IMR-90 (cell line): ENCODE measurements at regions not wholly inside any gene's neighbourhood (a gene's known extent, or its start where the extent isn't known, plus 50 kb on each side); places are given as distances from the start of the nearest gene placed in this dataset.

Experiments
- ATAC-seq: fragments of 200-7000 bp; cut with Tn5 transposase; 2 replicates; pipeline ENCODE4 v1.9.1; 2020; ENCODE audit warnings: low read depth, mild to moderate bottlenecking, moderate library complexity
- BruUV-seq: library from RNA; stranded (reverse); fragments of 400-500 nt; replicated peaks from 2 replicates; lab custom pipeline; 2021; lab: Mats Ljungman, UMichigan
- CTCF ChIA-PET: fragments of 300-600 bp; formaldehyde crosslinking; extraction: SDS; loops from one replicate; lab custom pipeline; 2021; ENCODE audit warnings: antibody characterized with exemption; lab: Yijun Ruan, JAX
- POLR2A ChIA-PET: fragments of 300-600 bp; sonication (Branson Sonifier 250); formaldehyde crosslinking; loops from one replicate; lab custom pipeline; 2022; ENCODE audit warnings: antibody characterized with exemption; ENCODE audit not compliant: unreplicated experiment; lab: Charles Lee
- DNase-seq: peaks from one replicate; pipeline ENCODE4 v3.0.0; 2013
- H2AFZ ChIP-seq: replicated peaks from 2 replicates; pipeline ENCODE3; 2013; ENCODE audit warnings: low read length, mild to moderate bottlenecking; ENCODE audit not compliant: poor library complexity
- H2AK5ac ChIP-seq: 2 replicates; pipeline ENCODE4 v1.6.1; 2013; ENCODE audit warnings: low read depth, low read length, inconsistent platforms
- H2AK9ac ChIP-seq: replicated peaks from 2 replicates; pipeline ENCODE3; 2013; ENCODE audit warnings: mild to moderate bottlenecking, low read depth, low read length, moderate library complexity; ENCODE audit not compliant: poor library complexity
- H2BK120ac ChIP-seq: 2 replicates; pipeline ENCODE4 v1.6.1; 2013; ENCODE audit warnings: low read depth, low read length, inconsistent platforms
- H2BK15ac ChIP-seq: 3 replicates; pipeline ENCODE4 v1.6.1; 2013; ENCODE audit warnings: low read depth, low read length, inconsistent platforms
- H2BK20ac ChIP-seq: 2 replicates; pipeline ENCODE4 v1.6.1; 2013; ENCODE audit warnings: low read depth, mild to moderate bottlenecking, inconsistent platforms, low read length, moderate library complexity
- H2BK5ac ChIP-seq: 2 replicates; pipeline ENCODE4 v1.6.1; 2013; ENCODE audit warnings: mild to moderate bottlenecking, low read depth, low read length, inconsistent platforms; ENCODE audit not compliant: poor library complexity, severe bottlenecking
- H3K14ac ChIP-seq: replicated peaks from 2 replicates; pipeline ENCODE4 v1.6.1; 2013; ENCODE audit warnings: low read depth, low read length, inconsistent platforms
- H3K18ac ChIP-seq: 2 replicates; pipeline ENCODE4 v1.6.1; 2013; ENCODE audit warnings: low read depth, low read length, control low read depth
- H3K23ac ChIP-seq: 2 replicates; pipeline ENCODE4 v1.6.1; 2013; ENCODE audit warnings: low read depth, low read length, inconsistent platforms
- H3K27ac ChIP-seq: 2 replicates; pipeline ENCODE4 v1.5.1; 2013; ENCODE audit warnings: mild to moderate bottlenecking, control low read depth, low read length; ENCODE audit not compliant: insufficient read depth
- H3K27me3 ChIP-seq: 2 replicates; pipeline ENCODE4 v1.6.1; 2013; ENCODE audit warnings: low read length; ENCODE audit not compliant: control insufficient read depth, insufficient read depth
- H3K36me3 ChIP-seq: 2 replicates; pipeline ENCODE4 v1.6.1; 2013; ENCODE audit warnings: low read length, mixed read lengths; ENCODE audit not compliant: control insufficient read depth, insufficient read depth
- H3K4ac ChIP-seq: 2 replicates; pipeline ENCODE4 v1.6.1; 2013; ENCODE audit warnings: low read depth, low read length, inconsistent platforms
- H3K4me1 ChIP-seq: 2 replicates; pipeline ENCODE4 v1.6.1; 2013; ENCODE audit warnings: low read length, mixed read lengths; ENCODE audit not compliant: control insufficient read depth, insufficient read depth
- H3K4me2 ChIP-seq: 2 replicates; pipeline ENCODE4 v1.6.1; 2013; ENCODE audit warnings: low read depth, mild to moderate bottlenecking, control low read depth, low read length, moderate library complexity
- H3K4me3 ChIP-seq: 2 replicates; pipeline ENCODE4 v1.5.1; 2013; ENCODE audit warnings: low read depth, mild to moderate bottlenecking, control low read depth, low read length, moderate library complexity; ENCODE audit not compliant: insufficient read depth
- H3K56ac ChIP-seq: 2 replicates; pipeline ENCODE4 v1.6.1; 2013; ENCODE audit warnings: low read length, inconsistent platforms; ENCODE audit not compliant: insufficient read depth; ENCODE audit errors: extremely low read depth
- H3K79me1 ChIP-seq, 2 experiments: 2 replicates each; pipeline ENCODE4 v1.6.1; 2013; ENCODE audit warnings: low read length in 2 of 2, inconsistent platforms in 1 of 2, low read depth in 1 of 2
- H3K9ac ChIP-seq: 2 replicates; pipeline ENCODE4 v1.6.1; 2013; ENCODE audit warnings: low read depth, low read length, control low read depth
- H3K9me1 ChIP-seq: 2 replicates; pipeline ENCODE4 v1.6.1; 2013; ENCODE audit warnings: low read length, inconsistent platforms; ENCODE audit not compliant: insufficient read depth
- H3K9me3 ChIP-seq: 2 replicates; pipeline ENCODE4 v1.6.1; 2013; ENCODE audit warnings: low read length; ENCODE audit not compliant: control insufficient read depth, insufficient read depth
- H4K20me1 ChIP-seq: 2 replicates; pipeline ENCODE4 v1.6.1; 2013; ENCODE audit warnings: low read length, inconsistent platforms; ENCODE audit not compliant: insufficient read depth
- H4K5ac ChIP-seq: 2 replicates; pipeline ENCODE4 v1.6.1; 2013; ENCODE audit warnings: mild to moderate bottlenecking, low read depth, low read length, control low read depth
- H4K8ac ChIP-seq, 2 experiments: 2 replicates each; pipeline ENCODE4 v1.6.1; 2013; ENCODE audit warnings: low read depth in 2 of 2, low read length in 2 of 2, control low read depth in 1 of 2, inconsistent platforms in 1 of 2
- H4K91ac ChIP-seq: 2 replicates; pipeline ENCODE4 v1.6.1; 2013; ENCODE audit warnings: low read depth, low read length, inconsistent platforms; ENCODE audit not compliant: insufficient read depth
- CEBPB ChIP-seq: IDR thresholded peaks from 2 replicates; pipeline ENCODE4 v1.6.1; 2012; ENCODE audit warnings: low read depth, low read length, improper control_type of control experiment
- USF2 ChIP-seq: fragments of 150-350 bp; IDR thresholded peaks from 2 replicates; pipeline ENCODE4 v1.6.1; 2017; ENCODE audit warnings: mild to moderate bottlenecking, antibody characterized with exemption, low read length, low read depth
- WGBS, 2 experiments: methylation state at CpG; one replicate each; pipeline versions ENCODE4 v1.1.5 to v1.1.7; 2013; ENCODE audit warnings: missing lambda C conversion rate in 2 of 2; ENCODE audit not compliant: insufficient read length in 1 of 2; ENCODE audit errors: extremely low coverage in 2 of 2; 5-methylcytosine and 5-hydroxymethylcytosine counted together
- dilution Hi-C: fragments of 300-500 bp; cut with HindIII; formaldehyde crosslinking; loops from one replicate; pipeline ENCODE4 v1.14.3; 2018; ENCODE audit warnings: low sequenced_read_pairs; ENCODE audit not compliant: unreplicated experiment
- in situ Hi-C: fragments of 300-500 bp; cut with MboI; formaldehyde crosslinking; loops from 3 replicates; pipeline ENCODE4 v1.14.3; 2019; ENCODE audit warnings: low sequenced_read_pairs, inconsistent platforms, mixed read lengths
- intact Hi-C: fragments of 100-400 bp; cut with micrococcal nuclease; formaldehyde crosslinking; loops from 2 replicates; pipeline ENCODE4 v1.10.0; 2022

GRCh38 chr3:23746441-23746840, 59.3 kb upstream of the UBE2E1 start:
- H2AFZ ChIP-seq, result no peak overlapping the region
- in situ Hi-C loops (no loop called here), dilution Hi-C loops (no loop called here), intact Hi-C loops (no loop called here)
- H3K9me1 ChIP-seq, result no peaks in the 10 kb centered on the region
- H3K56ac ChIP-seq, result no peak overlapping the region
- no peak overlapping the region for H3K4me2 ChIP-seq
- H3K4me1 ChIP-seq, result peaks cover 5% of the 10 kb centered on the region
- no peak overlapping the region for H2BK15ac ChIP-seq
- no peak overlapping the region for H4K91ac ChIP-seq
- BruUV-seq, result no TSS peak
- H2AK5ac ChIP-seq, result no peak overlapping the region
- CTCF ChIA-PET, result interaction anchor here (1.1 kb wide), 1 partner anchor 11 kb away, joined by 6 read pairs; no protein-coding TSS in a partner anchor
- H4K20me1 ChIP-seq, result no peaks in the 10 kb centered on the region
- POLR2A ChIA-PET, result no interaction called here
- no peaks in the 10 kb centered on the region for H3K79me1 ChIP-seq
- no peak overlapping the region for H2BK20ac ChIP-seq
- no CpG with 5 or more reads among the region's 7 CpGs for WGBS, 2 experiments
- no peak overlapping the region for H3K27ac ChIP-seq
- no peak overlapping the region for H2BK5ac ChIP-seq
- no peak overlapping the region for H3K14ac ChIP-seq
- H3K9ac ChIP-seq, result no peak overlapping the region
- peaks cover 8% of the 10 kb centered on the region for H3K27me3 ChIP-seq
- H2AK9ac ChIP-seq, result no peak overlapping the region
- no peak overlapping the region for H3K4me3 ChIP-seq
- no peak overlapping the region for H3K23ac ChIP-seq
- ATAC-seq, result no peak
- H4K5ac ChIP-seq, result no peak overlapping the region
- DNase-seq, result no peak
- H4K8ac ChIP-seq, result no peak overlapping the region
- no peak overlapping the region for H3K4ac ChIP-seq
- H3K18ac ChIP-seq, result no peak overlapping the region
- H3K9me3 ChIP-seq, result no peaks in the 10 kb centered on the region
- H3K36me3 ChIP-seq, result no peaks in the 10 kb centered on the region
- H2BK120ac ChIP-seq, result no peak overlapping the region
- TF ChIP-seq CEBPB (no peak), USF2 (no peak)
